Activated B cell treated with CpG ODN at 0.5 μM for 24 hours (primary cell): ENCODE measurements at regions not wholly inside any gene's neighbourhood (a gene's known extent, or its start where the extent isn't known, plus 50 kb on each side); places are given as distances from the start of the nearest gene placed in this dataset.

Experiments
- ATAC-seq: fragments of 200-7000 bp; cut with Tn5 transposase; one replicate; pipeline ENCODE4 v1.10.0; 2021; ENCODE audit warnings: low read depth, mild to moderate bottlenecking, moderate library complexity
- CTCF ChIA-PET: fragments of 350-600 bp; sonication (Branson Sonifier 250); formaldehyde crosslinking; loops from one replicate; lab custom pipeline; 2021; ENCODE audit warnings: antibody characterized with exemption; lab: Charles Lee
- POLR2A ChIA-PET: fragments of 350-600 bp; sonication (Branson Sonifier 250); formaldehyde crosslinking; loops from one replicate; lab custom pipeline; 2021; ENCODE audit warnings: antibody characterized with exemption; lab: Charles Lee
- DNase-seq: peaks from one replicate; pipeline ENCODE4 v3.0.0; 2022
- H3K27ac Mint-ChIP-seq: one replicate; pipeline ENCODE4 v1.8.0; 2020; ENCODE audit warnings: mixed read lengths
- H3K27me3 Mint-ChIP-seq: one replicate; pipeline ENCODE4 v1.8.0; 2021; ENCODE audit warnings: mixed read lengths
- H3K36me3 Mint-ChIP-seq: one replicate; pipeline ENCODE4 v1.8.0; 2021; ENCODE audit warnings: low read depth, mixed read lengths
- H3K4me1 Mint-ChIP-seq: one replicate; pipeline ENCODE4 v1.8.0; 2021; ENCODE audit warnings: mixed read lengths
- H3K4me3 Mint-ChIP-seq: one replicate; pipeline ENCODE4 v1.8.0; 2020; ENCODE audit warnings: mild to moderate bottlenecking, mixed read lengths
- H3K9me3 Mint-ChIP-seq: one replicate; pipeline ENCODE4 v1.8.0; 2020; ENCODE audit warnings: mixed read lengths
- CTCF ChIP-seq: fragments of 200-600 bp; IDR thresholded peaks from one replicate; pipeline ENCODE4 v1.8.0; 2022; ENCODE audit warnings: antibody characterized with exemption, mild to moderate bottlenecking
- intact Hi-C: fragments of 100-400 bp; cut with micrococcal nuclease; formaldehyde crosslinking; loops from one replicate; pipeline ENCODE4 v1.15.1; 2024

GRCh38 chr3:139095803-139096466 is 51.2 kb upstream of the PRR23C start:
- intact Hi-C loops = no loop called here
- no peak for TF ChIP-seq CTCF
- H3K36me3 Mint-ChIP-seq = no peaks in the 10 kb centered on the region
- ATAC-seq = no peak
- no peak for DNase-seq
- H3K9me3 Mint-ChIP-seq = peaks cover 15% of the 10 kb centered on the region
- no peaks in the 10 kb centered on the region for H3K4me1 Mint-ChIP-seq
- ChIA-PET POLR2A (no interaction called here), CTCF (no interaction called here)
- H3K27ac Mint-ChIP-seq = no peak overlapping the region
- no peaks in the 10 kb centered on the region for H3K27me3 Mint-ChIP-seq
- no peak overlapping the region for H3K4me3 Mint-ChIP-seq

- peaks cover 14% of the 10 kb centered on the region for H3K9me3 Mint-ChIP-seq
- ChIA-PET CTCF (no interaction called here), POLR2A (no interaction called here)
- H3K4me1 Mint-ChIP-seq = no peaks in the 10 kb centered on the region
- intact Hi-C loops = no loop called here
- no peaks in the 10 kb centered on the region for H3K27me3 Mint-ChIP-seq
- H3K36me3 Mint-ChIP-seq = no peaks in the 10 kb centered on the region
- no peak overlapping the region for H3K27ac Mint-ChIP-seq
- DNase-seq (no peak), ATAC-seq (no peak)
- no peak overlapping the region for H3K4me3 Mint-ChIP-seq
- no peak for TF ChIP-seq CTCF
Measured at GRCh38 chr3:139096670-139097069, 52.0 kb upstream of the PRR23C start.

- intact Hi-C loops = no loop called here
- CTCF ChIA-PET = no interaction called here
Measured at GRCh38 chr3:139098391-139098790, 53.7 kb upstream of the PRR23C start.

GRCh38 chr3:139099968-139100817 is 55.5 kb upstream of the PRR23C start:
- Mint-ChIP-seq H3K27ac (no peak overlapping the region), H3K4me1 (no peaks in the 10 kb centered on the region), H3K9me3 (peaks cover 5% of the 10 kb centered on the region), H3K36me3 (no peaks in the 10 kb centered on the region), H3K4me3 (no peak overlapping the region), H3K27me3 (no peaks in the 10 kb centered on the region)
- TF ChIP-seq CTCF = no peak
- POLR2A ChIA-PET = no interaction called here
- CTCF ChIA-PET = no interaction called here
- no peak for ATAC-seq
- intact Hi-C loops = no loop called here
- DNase-seq = no peak

More at GRCh38 chr3:139098391-139098790, 53.7 kb upstream of the PRR23C start:
- Mint-ChIP-seq H3K4me1 (no peaks in the 10 kb centered on the region), H3K9me3 (peaks cover 5% of the 10 kb centered on the region), H3K4me3 (no peak overlapping the region), H3K36me3 (no peaks in the 10 kb centered on the region), H3K27ac (no peak overlapping the region), H3K27me3 (no peaks in the 10 kb centered on the region)
- ATAC-seq (no peak), DNase-seq (no peak)
- no peak for TF ChIP-seq CTCF
- POLR2A ChIA-PET = no interaction called here

- Mint-ChIP-seq H3K4me3 (no peak overlapping the region), H3K4me1 (no peaks in the 10 kb centered on the region), H3K9me3 (peaks cover 5% of the 10 kb centered on the region), H3K27me3 (no peaks in the 10 kb centered on the region), H3K36me3 (no peaks in the 10 kb centered on the region), H3K27ac (no peak overlapping the region)
- no peak for TF ChIP-seq CTCF
- no peak for DNase-seq
- CTCF ChIA-PET = no interaction called here
- POLR2A ChIA-PET = no interaction called here
- no peak for ATAC-seq
- intact Hi-C loops = no loop called here
Measured at GRCh38 chr3:139100821-139101220, 56.1 kb upstream of the PRR23C start.
